Uterus (tissue), 2 donors: ENCODE measurements at regions not wholly inside any gene's neighbourhood (a gene's known extent, or its start where the extent isn't known, plus 50 kb on each side); places are given as distances from the start of the nearest gene placed in this dataset.

ENCODE experiments used
- CTCF ChIP-seq, 4 experiments: fragments of 200-600 bp in 2 of 4; fragments of 450-650 bp in 2 of 4; sonication (generic) in 2 of 4; IDR thresholded peaks; one replicate each; pipeline ENCODE4 v1.5.1; 2016 to 2019; ENCODE audit warnings: antibody characterized with exemption in 4 of 4, mild to moderate bottlenecking in 2 of 4, moderate library complexity in 1 of 4
- POLR2A ChIP-seq, 2 donors: fragments of 450-650 bp; IDR thresholded peaks; one replicate each; pipeline ENCODE4 v1.6.1; 2016; ENCODE audit warnings: antibody characterized with exemption in 2 of 2, mild to moderate bottlenecking in 1 of 2, moderate library complexity in 1 of 2

GRCh38 chr6:141990840-141991239, 141.9 kb upstream of the GJE1 start:
- no peak for TF ChIP-seq CTCF (IDR thresholded peaks at IDR 0.05)
- no peak for TF ChIP-seq POLR2A (IDR thresholded peaks at IDR 0.05)
